ENCODE measurements at regions not wholly inside any gene's neighbourhood (a gene's known extent, or its start where the extent isn't known, plus 50 kb on each side); places are given as distances from the start of the nearest gene placed in this dataset.
A peak's percentile ranks its signal among the peaks of the same experiment; 100 is the strongest.
"Not testable (repeated sequence)": the region's sequence is repeated elsewhere in the genome, so short reads cannot be mapped to it uniquely, and the experiment has no call there.

DNA sequence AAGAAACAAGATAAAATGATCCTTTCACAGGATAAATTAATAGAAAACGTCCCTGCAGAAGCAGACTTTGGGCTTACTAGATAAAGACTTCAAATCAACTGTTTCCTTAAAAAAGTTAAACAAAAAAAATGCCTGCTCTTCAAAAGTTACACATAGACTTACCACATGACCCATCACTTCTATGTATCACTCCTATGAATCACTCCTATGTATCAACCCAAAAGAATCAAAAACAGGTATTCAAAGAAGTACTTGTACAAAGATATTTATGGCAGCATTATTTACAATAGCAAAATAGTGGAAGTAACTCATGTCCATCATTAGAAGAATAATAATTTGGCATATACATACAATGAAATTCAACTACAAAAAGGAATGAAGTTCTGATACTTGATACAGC, 56.3 kb upstream of the PRDM9 start:
- no peaks in the 10 kb centered on the region for H3K36me3 ChIP-seq (ENCODE audit: insufficient read depth, low read depth, low read length)

DNA sequence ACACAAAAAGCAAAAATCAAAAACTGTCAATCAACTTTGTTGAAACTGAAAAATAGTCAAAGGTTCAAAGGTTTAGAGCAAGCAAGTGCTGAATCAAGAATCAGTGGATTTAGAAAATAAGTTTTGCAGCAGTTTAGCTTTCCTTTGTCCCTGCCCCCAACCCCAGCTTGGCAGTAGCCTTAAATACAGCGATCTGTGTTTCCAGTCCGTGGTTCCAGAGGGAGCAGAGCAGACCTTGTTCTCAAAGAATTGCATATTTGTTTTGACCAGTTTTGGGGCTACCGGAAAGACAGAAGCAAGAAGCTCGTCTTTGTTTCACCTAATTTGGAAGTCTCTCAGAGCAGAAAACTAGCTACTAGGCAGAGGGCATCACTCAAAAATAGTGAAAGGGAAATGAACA, 57.2 kb upstream of the PRDM9 start:
- Histone ChIP-seq H3K27ac (ENCODE audit: low read length) (no peak overlapping the region), H3K36me3 (ENCODE audit: insufficient read depth, low read depth, low read length) (no peaks in the 10 kb centered on the region), H3K9ac (ENCODE audit: low read depth, low read length) (no peak overlapping the region), H3K4me1 (ENCODE audit: insufficient read depth, low read length) (no peaks in the 10 kb centered on the region), H3K4me3 (ENCODE audit: low read length) (no peak overlapping the region), H3K9me3 (ENCODE audit: insufficient read depth, low read depth, low read length) (no peaks in the 10 kb centered on the region), H3K27me3 (ENCODE audit: insufficient read depth, low read length) (no peaks in the 10 kb centered on the region)

More for the DNA sequence above, 56.3 kb upstream of the PRDM9 start:
- no peaks in the 10 kb centered on the region for H3K9me3 ChIP-seq (ENCODE audit: insufficient read depth, low read depth, low read length)
- H3K27ac ChIP-seq (ENCODE audit: low read length): no peak overlapping the region
- no peak overlapping the region for H3K4me3 ChIP-seq (ENCODE audit: low read length)
- no peaks in the 10 kb centered on the region for H3K4me1 ChIP-seq (ENCODE audit: insufficient read depth, low read length)
- H3K27me3 ChIP-seq (ENCODE audit: insufficient read depth, low read length): no peaks in the 10 kb centered on the region
- H3K9ac ChIP-seq (ENCODE audit: low read depth, low read length): no peak overlapping the region

DNA sequence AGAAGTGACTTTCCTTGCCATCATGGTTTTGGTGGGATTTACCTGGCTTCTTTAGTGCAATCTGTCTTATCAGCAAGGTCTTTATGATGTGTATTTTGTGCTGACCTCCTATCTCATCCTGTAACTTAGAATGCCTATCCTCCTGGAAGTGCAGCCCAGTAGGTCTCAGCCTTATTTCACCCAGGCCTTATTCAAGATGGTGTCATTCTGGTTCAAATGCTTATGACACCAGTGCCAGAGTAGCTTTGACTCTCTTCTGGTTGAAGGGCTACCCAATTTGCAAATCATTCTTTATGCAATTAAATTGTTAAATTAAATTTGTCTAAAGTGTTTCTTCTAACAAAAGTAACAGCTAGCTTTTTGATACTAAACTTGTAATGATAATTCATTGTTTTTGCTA, 58.8 kb upstream of the PRDM9 start:
- Histone ChIP-seq H3K36me3 (ENCODE audit: insufficient read depth, low read depth, low read length) (no peaks in the 10 kb centered on the region), H3K4me3 (ENCODE audit: low read length) (no peak overlapping the region), H3K27me3 (ENCODE audit: insufficient read depth, low read length) (no peaks in the 10 kb centered on the region), H3K27ac (ENCODE audit: low read length) (no peak overlapping the region), H3K9ac (ENCODE audit: low read depth, low read length) (no peak overlapping the region), H3K4me1 (ENCODE audit: insufficient read depth, low read length) (no peaks in the 10 kb centered on the region), H3K9me3 (ENCODE audit: insufficient read depth, low read depth, low read length) (no peaks in the 10 kb centered on the region)

GRCh38 chr5:23446424-23446823, 61.0 kb upstream of the PRDM9 start:
- Histone ChIP-seq H3K9me3 (ENCODE audit: insufficient read depth, low read depth, low read length) (no peaks in the 10 kb centered on the region), H3K4me3 (ENCODE audit: low read length) (no peak overlapping the region), H3K9ac (ENCODE audit: low read depth, low read length) (no peak overlapping the region), H3K36me3 (ENCODE audit: insufficient read depth, low read depth, low read length) (no peaks in the 10 kb centered on the region), H3K27ac (ENCODE audit: low read length) (no peak overlapping the region), H3K4me1 (ENCODE audit: insufficient read depth, low read length) (no peaks in the 10 kb centered on the region), H3K27me3 (ENCODE audit: insufficient read depth, low read length) (no peaks in the 10 kb centered on the region)

DNA sequence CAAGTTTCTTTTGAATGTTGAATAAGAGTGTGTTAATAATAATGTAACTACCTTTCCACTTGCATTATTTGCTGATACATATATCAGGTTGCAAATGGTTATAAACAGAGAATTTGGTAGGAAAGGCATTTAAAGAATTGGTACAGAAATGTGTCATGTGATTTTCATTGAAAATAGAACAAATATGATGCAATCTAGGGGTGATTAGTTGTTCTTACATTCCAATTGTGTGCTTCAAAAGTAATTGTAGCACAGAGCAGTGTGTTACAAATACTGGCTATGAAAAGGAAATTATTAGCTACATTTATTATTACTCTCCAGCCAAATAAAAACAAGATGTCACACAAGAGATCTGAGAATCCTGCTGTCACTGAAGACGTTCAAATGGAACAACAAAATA, 61.8 kb upstream of the PRDM9 start:
- Histone ChIP-seq H3K4me3 (ENCODE audit: low read length) (no peak overlapping the region), H3K27ac (ENCODE audit: low read length) (no peak overlapping the region)

GRCh38 chr5:23440703-23441102, 66.7 kb upstream of the PRDM9 start:
- H3K36me3 ChIP-seq (ENCODE audit: insufficient read depth, low read depth, low read length): no peaks in the 10 kb centered on the region
- no peak overlapping the region for H3K9ac ChIP-seq (ENCODE audit: low read depth, low read length)
- no peak overlapping the region for H3K4me3 ChIP-seq (ENCODE audit: low read length)
- no peak overlapping the region for H3K27ac ChIP-seq (ENCODE audit: low read length)
- H3K4me1 ChIP-seq (ENCODE audit: insufficient read depth, low read length): no peaks in the 10 kb centered on the region
- H3K9me3 ChIP-seq (ENCODE audit: insufficient read depth, low read depth, low read length): no peaks in the 10 kb centered on the region
- H3K27me3 ChIP-seq (ENCODE audit: insufficient read depth, low read length): no peaks in the 10 kb centered on the region

More for the DNA sequence above, 61.8 kb upstream of the PRDM9 start:
- Histone ChIP-seq H3K4me1 (ENCODE audit: insufficient read depth, low read length) (no peaks in the 10 kb centered on the region), H3K9me3 (ENCODE audit: insufficient read depth, low read depth, low read length) (no peaks in the 10 kb centered on the region), H3K36me3 (ENCODE audit: insufficient read depth, low read depth, low read length) (no peaks in the 10 kb centered on the region), H3K9ac (ENCODE audit: low read depth, low read length) (no peak overlapping the region), H3K27me3 (ENCODE audit: insufficient read depth, low read length) (no peaks in the 10 kb centered on the region)

- no peaks in the 10 kb centered on the region for H3K36me3 ChIP-seq (ENCODE audit: insufficient read depth, low read depth, low read length)
- no peak overlapping the region for H3K9ac ChIP-seq (ENCODE audit: low read depth, low read length)
- no peaks in the 10 kb centered on the region for H3K4me1 ChIP-seq (ENCODE audit: insufficient read depth, low read length)
- no peak overlapping the region for H3K27ac ChIP-seq (ENCODE audit: low read length)
- H3K9me3 ChIP-seq (ENCODE audit: insufficient read depth, low read depth, low read length): no peaks in the 10 kb centered on the region
- H3K27me3 ChIP-seq (ENCODE audit: insufficient read depth, low read length): no peaks in the 10 kb centered on the region
- H3K4me3 ChIP-seq (ENCODE audit: low read length): no peak overlapping the region
These were observed 70.4 kb upstream of the PRDM9 start for GRCh38 chr5:23437011-23437410.

- Histone ChIP-seq H3K36me3 (ENCODE audit: insufficient read depth, low read depth, low read length) (no peaks in the 10 kb centered on the region), H3K9me3 (ENCODE audit: insufficient read depth, low read depth, low read length) (no peaks in the 10 kb centered on the region), H3K4me1 (ENCODE audit: insufficient read depth, low read length) (no peaks in the 10 kb centered on the region), H3K4me3 (ENCODE audit: low read length) (no peak overlapping the region), H3K9ac (ENCODE audit: low read depth, low read length) (no peak overlapping the region), H3K27me3 (ENCODE audit: insufficient read depth, low read length) (no peaks in the 10 kb centered on the region), H3K27ac (ENCODE audit: low read length) (no peak overlapping the region)
These were observed 73.7 kb upstream of the PRDM9 start for GRCh38 chr5:23433534-23434315.

GRCh38 chr5:23428705-23429104, 78.7 kb upstream of the PRDM9 start:
- Histone ChIP-seq H3K9ac (ENCODE audit: low read depth, low read length) (no peak overlapping the region), H3K9me3 (ENCODE audit: insufficient read depth, low read depth, low read length) (no peaks in the 10 kb centered on the region), H3K27ac (ENCODE audit: low read length) (no peak overlapping the region), H3K27me3 (ENCODE audit: insufficient read depth, low read length) (no peaks in the 10 kb centered on the region), H3K36me3 (ENCODE audit: insufficient read depth, low read depth, low read length) (no peaks in the 10 kb centered on the region), H3K4me1 (ENCODE audit: insufficient read depth, low read length) (peaks cover 5% of the 10 kb centered on the region; the same call in 1 of the 2 replicates), H3K4me3 (ENCODE audit: low read length) (no peak overlapping the region)

- H3K36me3 ChIP-seq (ENCODE audit: insufficient read depth, low read depth, low read length): not testable (repeated sequence)
These were observed 87.2 kb upstream of the PRDM9 start for GRCh38 chr5:23420214-23420613.

GRCh38 chr5:23419115-23419514, 88.3 kb upstream of the PRDM9 start:
- peaks cover 8% of the 10 kb centered on the region for H3K9me3 ChIP-seq (ENCODE audit: insufficient read depth, low read depth, low read length)
- H3K4me3 ChIP-seq (ENCODE audit: low read length): peak overlapping the region; percentile 16; the same call in 1 of the 2 replicates
- H3K27ac ChIP-seq (ENCODE audit: low read length): no peak overlapping the region
- no peak overlapping the region for H3K9ac ChIP-seq (ENCODE audit: low read depth, low read length)
- H3K4me1 ChIP-seq (ENCODE audit: insufficient read depth, low read length): no peaks in the 10 kb centered on the region
- H3K27me3 ChIP-seq (ENCODE audit: insufficient read depth, low read length): no peaks in the 10 kb centered on the region
- no peaks in the 10 kb centered on the region for H3K36me3 ChIP-seq (ENCODE audit: insufficient read depth, low read depth, low read length)

More at GRCh38 chr5:23420214-23420613, 87.2 kb upstream of the PRDM9 start:
- H3K27me3 ChIP-seq (ENCODE audit: insufficient read depth, low read length); H3K27ac ChIP-seq (ENCODE audit: low read length); H3K4me3 ChIP-seq (ENCODE audit: low read length); H3K9ac ChIP-seq (ENCODE audit: low read depth, low read length); H3K9me3 ChIP-seq (ENCODE audit: insufficient read depth, low read depth, low read length); H3K4me1 ChIP-seq (ENCODE audit: insufficient read depth, low read length): not testable (repeated sequence)

DNA sequence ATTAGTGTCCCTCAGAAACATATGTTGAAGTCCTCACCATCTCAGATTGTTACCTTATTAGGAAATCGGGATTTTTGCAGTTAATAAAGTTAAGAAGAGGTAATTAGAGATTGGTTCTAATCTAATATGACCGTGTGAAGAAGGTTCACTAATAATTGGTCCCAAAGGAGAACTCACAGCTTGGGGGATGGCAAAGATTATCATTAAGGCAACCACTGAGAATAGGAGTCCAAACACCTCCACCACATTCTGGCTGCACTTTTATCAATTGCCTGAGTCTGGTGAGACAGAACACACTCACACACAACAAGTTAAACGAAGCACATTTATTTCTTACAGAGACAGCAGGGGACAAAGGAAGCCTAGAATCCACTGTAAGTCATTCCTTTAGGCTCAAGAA, 94.9 kb upstream of the PRDM9 start:
- Histone ChIP-seq H3K36me3 (ENCODE audit: insufficient read depth, low read depth, low read length) (no peaks in the 10 kb centered on the region), H3K4me3 (ENCODE audit: low read length) (no peak overlapping the region), H3K9me3 (ENCODE audit: insufficient read depth, low read depth, low read length) (no peaks in the 10 kb centered on the region), H3K9ac (ENCODE audit: low read depth, low read length) (no peak overlapping the region), H3K4me1 (ENCODE audit: insufficient read depth, low read length) (no peaks in the 10 kb centered on the region), H3K27me3 (ENCODE audit: insufficient read depth, low read length) (no peaks in the 10 kb centered on the region), H3K27ac (ENCODE audit: low read length) (no peak overlapping the region)
